Activated naive CD4-positive, alpha-beta T cell treated with anti-CD3 and anti-CD28 coated beads, Interleukin-2, amount 50 U/mL, for 16 hours (primary cell): ENCODE measurements at regions not wholly inside any gene's neighbourhood (a gene's known extent, or its start where the extent isn't known, plus 50 kb on each side); places are given as distances from the start of the nearest gene placed in this dataset.

Experiments used
- DNase-seq: peaks from one replicate; pipeline ENCODE4 v3.0.0-alpha.2; 2020

DNA sequence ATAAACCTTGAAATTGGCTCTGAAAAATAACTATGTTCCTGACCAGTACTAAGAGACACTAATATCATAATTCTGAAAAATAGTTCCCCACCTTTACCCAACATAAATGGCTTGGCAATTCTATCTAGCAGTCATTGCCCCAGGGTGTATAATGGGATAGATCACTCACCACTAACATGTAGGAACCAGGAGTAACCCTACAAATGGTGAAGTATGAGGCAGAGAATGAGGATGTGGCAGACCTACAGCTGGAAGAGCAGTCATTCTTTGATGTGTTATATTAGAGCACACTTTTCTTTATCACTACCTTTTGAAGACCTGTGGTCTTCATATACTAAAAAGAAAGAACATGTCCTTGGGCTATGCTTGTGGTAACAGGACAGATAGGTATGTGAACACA, 136.5 kb upstream of the SYNDIG1 start:
- no peak for DNase-seq

DNA sequence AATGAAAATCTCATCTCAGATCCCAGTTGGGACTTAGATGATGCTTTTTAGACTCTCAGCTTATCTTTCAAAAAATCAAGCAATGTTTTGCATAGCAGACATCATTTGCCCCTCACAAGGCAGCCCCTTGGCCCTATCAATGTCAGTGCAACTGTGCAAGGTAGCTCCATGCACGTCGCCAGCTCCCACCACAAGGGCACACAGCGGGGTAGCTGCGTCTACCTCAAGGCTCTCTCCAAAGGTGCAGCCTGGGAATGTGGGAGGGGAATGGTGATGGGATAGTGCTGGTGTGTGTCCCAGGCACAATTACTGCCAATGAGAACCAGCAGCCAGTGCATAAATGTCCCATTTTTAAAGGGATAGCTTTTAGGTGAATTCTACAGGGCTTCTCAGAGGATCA, 137.5 kb upstream of the SYNDIG1 start:
- DNase-seq, result no peak

DNA sequence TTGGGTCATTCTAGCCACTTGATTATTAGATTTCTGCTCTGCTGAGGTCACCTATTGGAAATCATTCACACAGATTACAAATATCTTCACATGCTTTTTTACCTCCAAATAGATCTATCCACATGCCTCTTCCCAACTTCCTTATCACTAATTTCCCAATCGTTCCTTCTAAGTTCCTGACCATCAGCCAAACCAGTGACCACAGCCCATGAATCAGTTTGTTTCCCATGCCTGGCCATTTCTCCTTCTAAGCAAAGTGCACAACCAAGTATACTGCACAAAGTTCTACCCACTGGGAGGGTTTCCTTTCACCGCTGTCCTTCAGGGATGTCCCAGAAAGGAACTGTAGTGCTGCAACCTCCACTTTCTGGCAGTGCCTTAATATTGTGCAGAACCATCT, 140.5 kb upstream of the SYNDIG1 start:
- no peak for DNase-seq

GRCh38 chr20:24321973-24322372, 147.5 kb upstream of the SYNDIG1 start:
- DNase-seq, result no peak

GRCh38 chr20:24318569-24319352, 150.7 kb upstream of the SYNDIG1 start:
- no peak for DNase-seq

DNA sequence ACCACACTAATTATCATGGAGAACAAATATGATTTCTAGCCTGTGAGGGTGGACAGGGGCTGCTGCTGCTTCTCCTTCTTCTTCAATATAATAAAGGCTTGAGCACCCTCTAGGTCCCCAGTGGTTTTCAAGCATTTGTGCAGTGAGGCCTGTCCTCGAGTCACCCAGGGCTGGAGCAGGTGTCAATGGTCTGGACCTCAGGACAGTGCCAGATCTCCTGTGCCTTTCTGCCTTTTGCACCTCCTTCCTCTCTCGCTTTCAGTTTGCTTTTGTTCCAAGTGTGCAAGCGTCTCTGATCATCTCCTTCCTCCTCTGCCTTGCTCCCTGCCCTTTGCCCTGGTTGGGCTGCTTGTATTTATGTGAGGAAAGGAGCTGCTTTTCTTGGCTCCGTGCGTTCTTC, 152.2 kb upstream of the SYNDIG1 start:
- no peak for DNase-seq

DNA sequence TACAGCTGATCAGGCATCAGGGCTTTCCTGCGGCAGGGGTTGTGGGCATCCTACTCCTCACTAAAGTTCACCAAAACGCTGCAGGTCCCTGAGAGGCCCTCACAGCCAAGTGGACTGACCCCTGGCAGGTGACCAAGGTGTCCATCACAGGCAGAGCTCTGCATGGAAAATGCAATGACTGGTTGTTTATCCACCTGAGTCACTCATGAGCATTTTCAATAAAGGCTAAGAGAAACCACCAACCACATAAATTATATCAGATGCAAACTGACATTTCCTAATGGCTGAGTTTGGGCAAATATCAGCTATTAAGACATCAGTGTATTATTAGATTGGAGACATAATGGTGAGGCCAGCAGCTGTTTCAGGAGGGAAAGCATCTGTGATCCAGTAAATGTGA, 152.7 kb upstream of the SYNDIG1 start:
- no peak for DNase-seq

DNA sequence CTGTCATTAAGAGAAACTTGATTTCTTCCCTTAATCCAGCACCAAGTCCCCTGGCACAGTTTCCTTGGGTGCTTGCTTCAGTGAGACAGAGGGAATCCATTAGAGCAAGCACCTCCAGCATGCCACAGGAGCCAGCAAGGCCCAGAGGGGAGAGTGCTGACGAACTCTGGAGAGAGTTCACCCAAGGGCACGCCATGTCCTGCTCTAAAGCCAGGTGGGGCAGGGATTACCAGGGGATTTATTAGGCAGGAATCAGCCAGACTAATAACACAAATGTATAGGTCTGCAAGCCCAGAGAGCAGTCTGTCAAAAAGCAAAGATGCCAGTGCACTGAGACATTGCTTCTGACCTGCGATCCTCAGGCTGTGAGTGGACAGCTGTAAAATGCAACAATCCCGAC, 155.4 kb upstream of the SYNDIG1 start:
- DNase-seq, result no peak

- no peak for DNase-seq
Measured at GRCh38 chr20:24309596-24309995, 159.8 kb upstream of the SYNDIG1 start.

- DNase-seq, result no peak
Measured at GRCh38 chr20:24305371-24305770, 164.1 kb upstream of the SYNDIG1 start.

- DNase-seq, result no peak
Measured at GRCh38 chr20:24304291-24304690, 165.1 kb upstream of the SYNDIG1 start.

- DNase-seq, result no peak
Measured at GRCh38 chr20:24303393-24304170, 165.8 kb upstream of the SYNDIG1 start.

DNA sequence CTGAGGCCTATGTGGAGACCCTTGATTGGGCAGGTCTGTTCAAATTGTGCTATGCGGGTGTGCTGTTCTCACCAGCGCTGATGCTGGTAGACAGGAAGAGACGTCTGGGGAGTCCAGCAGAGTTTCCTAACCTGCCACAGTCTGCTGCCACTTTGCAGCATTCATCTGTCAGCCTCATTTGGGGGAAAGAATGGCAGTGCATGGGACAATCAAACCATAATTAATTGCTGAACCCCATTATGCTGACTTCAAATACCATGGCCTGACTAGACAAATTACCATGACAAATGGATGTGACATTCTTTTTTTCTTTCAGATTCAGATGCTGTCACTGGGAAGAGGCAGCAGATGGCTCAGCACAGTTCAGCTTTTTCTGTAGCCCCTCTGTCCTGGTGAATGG, 171.4 kb upstream of the SYNDIG1 start:
- DNase-seq, result no peak

DNA sequence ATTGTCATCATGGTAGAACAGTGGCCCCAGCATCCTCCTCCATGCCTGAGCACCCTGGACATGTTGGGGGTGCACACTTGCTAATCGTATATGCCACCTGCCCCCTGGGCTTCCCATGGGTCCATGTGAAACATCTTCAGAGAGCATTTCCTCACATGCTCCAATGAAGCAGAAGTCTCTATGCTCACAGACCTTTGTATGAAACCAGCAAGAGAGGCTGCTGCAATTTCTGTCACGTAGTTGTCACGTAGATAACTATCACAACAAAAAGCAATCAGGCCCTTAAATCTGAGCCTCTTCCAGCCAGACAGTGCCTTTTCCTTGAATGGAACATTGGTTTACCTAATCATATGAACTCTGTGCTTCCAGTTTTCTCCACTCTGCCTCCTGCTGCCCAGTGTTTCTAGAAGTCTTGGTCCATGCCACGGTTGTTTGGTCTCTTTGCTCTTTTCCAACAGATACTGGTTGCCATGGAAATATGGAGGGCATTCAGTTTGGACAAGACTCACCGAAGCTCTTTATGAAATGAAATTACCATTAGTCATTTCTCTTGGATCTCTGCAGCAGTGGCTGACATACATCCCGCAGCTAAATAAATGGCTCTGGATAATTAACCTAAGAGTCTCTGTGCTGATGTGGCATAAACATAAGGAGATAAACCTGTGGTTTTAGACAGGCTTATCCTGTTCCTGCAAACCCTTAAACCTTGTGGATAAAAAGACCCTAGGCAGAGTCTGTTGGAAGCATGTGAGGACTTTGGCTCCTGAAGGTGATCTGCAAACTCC, 172.8 kb upstream of the SYNDIG1 start:
- no peak for DNase-seq

- no peak for DNase-seq
Measured at GRCh38 chr20:24291014-24291413, 178.4 kb upstream of the SYNDIG1 start.

DNA sequence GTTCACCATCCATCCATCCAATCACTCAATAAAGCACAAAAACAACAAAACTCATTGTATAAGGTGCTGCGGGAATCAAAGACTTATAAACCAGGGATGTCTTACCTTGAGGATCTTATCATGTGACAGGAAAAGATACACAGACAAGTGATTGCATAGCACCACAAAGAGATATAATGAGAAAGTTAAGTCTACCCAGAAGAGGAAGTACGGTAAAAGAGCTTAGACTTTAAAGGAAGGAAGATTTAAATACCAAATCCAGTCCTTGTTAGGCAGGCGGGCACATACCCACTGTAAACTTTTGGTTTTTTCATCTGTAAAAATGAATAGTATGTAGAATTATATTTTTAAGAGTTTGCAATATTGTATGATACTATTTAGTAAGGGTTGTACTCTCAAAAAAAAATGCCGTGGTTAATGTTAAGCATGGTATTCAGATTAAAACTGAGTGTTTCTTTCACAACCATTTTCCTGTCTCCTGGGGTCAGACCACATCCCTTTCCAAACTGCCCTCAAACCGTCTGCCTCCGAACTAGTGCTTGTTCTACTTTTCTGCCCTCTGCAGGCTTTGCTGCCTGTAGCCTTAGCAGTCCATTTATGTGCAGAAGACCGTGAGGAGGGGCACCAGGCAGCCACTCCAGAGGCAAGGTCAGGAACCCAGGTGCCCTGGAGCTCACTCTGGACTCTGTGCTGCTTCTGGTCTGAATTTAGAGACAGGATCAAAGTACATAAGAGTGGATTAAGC, 179.5 kb upstream of the SYNDIG1 start:
- no peak for DNase-seq

GRCh38 chr20:24283186-24283585, 186.2 kb upstream of the SYNDIG1 start:
- no peak for DNase-seq

- no peak for DNase-seq
Measured at GRCh38 chr20:24277196-24277595, 192.2 kb upstream of the SYNDIG1 start.

- DNase-seq, result no peak
Measured at GRCh38 chr20:24275946-24276705, 193.3 kb upstream of the SYNDIG1 start.

DNA sequence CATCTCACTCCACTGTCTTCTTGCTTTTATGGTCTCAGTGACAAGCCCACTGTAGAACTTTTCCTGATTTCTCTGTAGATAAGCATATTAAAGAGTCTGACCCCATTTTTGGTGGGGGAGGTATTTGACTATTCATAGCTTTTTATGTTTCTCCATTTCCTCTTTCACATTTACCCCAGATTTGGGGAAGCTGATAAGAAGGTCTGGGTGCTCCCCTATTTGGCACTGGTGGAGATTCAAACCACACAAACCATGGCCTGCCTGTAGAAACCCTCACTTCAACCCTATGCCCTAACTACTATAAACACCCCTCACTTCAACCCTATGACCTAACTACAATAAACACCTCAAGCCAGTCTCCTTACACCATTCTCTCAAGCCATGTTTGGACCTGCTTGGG, 196.2 kb upstream of the SYNDIG1 start:
- no peak for DNase-seq

- no peak for DNase-seq
Measured at GRCh38 chr20:24261351-24261750, 208.1 kb upstream of the SYNDIG1 start.

DNA sequence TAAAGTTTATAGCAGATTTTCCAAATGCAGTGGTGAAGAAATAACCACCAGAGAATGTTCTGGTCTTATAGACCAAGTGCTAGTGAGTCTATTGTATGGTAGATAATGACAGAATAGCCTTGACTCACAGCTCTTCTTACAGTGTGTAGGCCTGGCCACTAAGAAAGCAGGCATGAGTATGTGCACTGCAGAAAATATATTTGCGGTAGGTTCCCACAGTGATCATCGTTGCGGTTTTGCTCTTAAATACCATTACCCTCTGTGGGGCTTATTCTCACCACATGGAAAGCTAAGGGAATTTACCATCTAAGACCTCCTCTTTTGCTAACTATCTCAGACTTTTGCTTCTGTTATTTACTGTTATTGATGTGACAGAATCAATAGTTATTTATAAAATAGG, 212.3 kb upstream of the SYNDIG1 start:
- DNase-seq, result no peak
